Large intestine (tissue), 3 donors: ENCODE measurements at regions not wholly inside any gene's neighbourhood (a gene's known extent, or its start where the extent isn't known, plus 50 kb on each side); places are given as distances from the start of the nearest gene placed in this dataset.

Source experiments
- DNase-seq, 2 donors: peaks; one replicate each; pipeline versions ENCODE4 v3.0.0 to v3.0.0-alpha.2; 2013
- H3K27ac ChIP-seq: one replicate; pipeline ENCODE4 v1.5.1; 2013; ENCODE audit warnings: low read length
- H3K27me3 ChIP-seq: 2 replicates; pipeline ENCODE4 v1.6.1; 2013; ENCODE audit warnings: low read length; ENCODE audit not compliant: control insufficient read depth, insufficient read depth
- H3K36me3 ChIP-seq: 2 replicates; pipeline ENCODE4 v1.6.1; 2013; ENCODE audit warnings: low read length; ENCODE audit not compliant: control insufficient read depth, insufficient read depth
- H3K4me1 ChIP-seq: one replicate; pipeline ENCODE4 v1.6.1; 2013; ENCODE audit warnings: low read length; ENCODE audit not compliant: control insufficient read depth, insufficient read depth
- H3K4me3 ChIP-seq: one replicate; pipeline ENCODE4 v1.5.1; 2013; ENCODE audit warnings: low read length
- H3K9me3 ChIP-seq: one replicate; pipeline ENCODE4 v1.6.1; 2013; ENCODE audit warnings: mild to moderate bottlenecking, low read depth, low read length, moderate library complexity; ENCODE audit not compliant: control insufficient read depth
- WGBS: methylation state at CpG from one replicate; pipeline ENCODE4 v1.1.5; 2013; ENCODE audit warnings: low lambda C conversion rate; ENCODE audit not compliant: insufficient coverage; 5-methylcytosine and 5-hydroxymethylcytosine counted together

DNA sequence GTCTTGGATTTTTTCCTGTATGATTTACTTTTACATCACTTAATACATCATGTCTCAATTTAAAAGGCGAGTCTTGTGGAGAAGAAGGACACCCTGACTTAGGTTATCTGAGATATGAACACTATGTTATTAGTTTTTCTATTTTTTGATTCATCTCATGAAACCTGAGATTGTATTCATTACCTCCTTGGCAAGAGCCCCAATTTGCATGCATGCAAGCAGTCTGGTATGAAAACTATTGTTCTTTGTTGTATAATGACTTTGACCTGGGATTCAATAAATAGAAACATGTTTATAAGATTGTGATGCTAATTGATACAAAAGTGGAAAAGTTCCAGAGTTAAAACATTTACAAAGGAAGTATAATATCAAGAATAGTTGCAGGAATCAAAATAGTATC lies 576.1 kb downstream of the NOVA1 start:
- no CpG with 5 or more reads among the region's 1 CpG for WGBS
- H3K27me3 ChIP-seq, result no peaks in the 10 kb centered on the region
- H3K9me3 ChIP-seq, result no peaks in the 10 kb centered on the region
- H3K27ac ChIP-seq, result no peak overlapping the region
- H3K36me3 ChIP-seq, result no peaks in the 10 kb centered on the region
- no peaks in the 10 kb centered on the region for H3K4me1 ChIP-seq
- no peak overlapping the region for H3K4me3 ChIP-seq
- no peak for DNase-seq

DNA sequence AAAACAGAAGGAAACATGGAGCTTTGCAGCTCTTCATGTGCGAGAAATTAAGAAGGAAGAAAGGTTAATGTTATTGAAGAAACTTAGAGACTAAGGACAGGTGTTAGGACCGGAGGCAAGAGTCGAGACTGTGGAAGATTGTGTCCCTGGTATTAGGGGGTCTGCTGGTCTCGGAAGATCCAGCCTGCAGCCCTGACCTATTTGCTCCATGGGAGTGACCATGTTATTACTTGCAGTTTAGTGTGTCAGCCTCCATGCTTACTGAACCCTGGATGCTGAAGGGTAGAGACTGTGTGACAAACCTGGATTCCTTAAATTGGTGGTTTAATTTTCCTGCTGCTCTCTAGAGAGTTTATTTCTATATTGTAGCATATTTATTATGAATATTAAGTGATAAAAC lies 580.6 kb downstream of the NOVA1 start:
- DNase-seq, result no peak
- H3K27me3 ChIP-seq, result no peaks in the 10 kb centered on the region
- no peak overlapping the region for H3K27ac ChIP-seq
- H3K4me1 ChIP-seq, result no peaks in the 10 kb centered on the region
- 100% methylated on average over 2 of the region's 4 CpGs for WGBS
- no peaks in the 10 kb centered on the region for H3K36me3 ChIP-seq
- no peak overlapping the region for H3K4me3 ChIP-seq
- H3K9me3 ChIP-seq, result no peaks in the 10 kb centered on the region

DNA sequence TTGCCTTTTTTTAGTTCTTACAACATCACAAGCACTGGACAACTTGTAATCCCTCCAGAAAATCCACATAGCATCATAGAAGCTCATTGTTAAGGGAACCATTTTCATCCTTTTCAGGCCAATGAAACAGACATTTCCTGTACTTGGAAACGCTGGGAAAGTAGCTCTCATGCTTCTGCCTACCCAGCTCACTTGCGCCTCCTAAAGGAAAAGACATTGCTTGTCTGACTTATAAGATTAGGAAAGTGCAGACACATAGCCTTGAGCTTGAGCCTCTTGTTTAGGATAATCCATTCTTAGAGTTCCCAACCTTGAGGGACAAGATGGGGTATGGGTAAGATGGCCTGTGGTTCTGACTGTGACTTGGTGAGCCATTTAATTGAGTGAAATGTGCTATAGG lies 589.5 kb downstream of the NOVA1 start:
- H3K4me3 ChIP-seq, result no peak overlapping the region
- no peak for DNase-seq
- no CpG with 5 or more reads among the region's 2 CpGs for WGBS
- H3K27me3 ChIP-seq, result no peaks in the 10 kb centered on the region
- H3K9me3 ChIP-seq, result no peaks in the 10 kb centered on the region
- no peak overlapping the region for H3K27ac ChIP-seq
- no peaks in the 10 kb centered on the region for H3K4me1 ChIP-seq
- H3K36me3 ChIP-seq, result no peaks in the 10 kb centered on the region

DNA sequence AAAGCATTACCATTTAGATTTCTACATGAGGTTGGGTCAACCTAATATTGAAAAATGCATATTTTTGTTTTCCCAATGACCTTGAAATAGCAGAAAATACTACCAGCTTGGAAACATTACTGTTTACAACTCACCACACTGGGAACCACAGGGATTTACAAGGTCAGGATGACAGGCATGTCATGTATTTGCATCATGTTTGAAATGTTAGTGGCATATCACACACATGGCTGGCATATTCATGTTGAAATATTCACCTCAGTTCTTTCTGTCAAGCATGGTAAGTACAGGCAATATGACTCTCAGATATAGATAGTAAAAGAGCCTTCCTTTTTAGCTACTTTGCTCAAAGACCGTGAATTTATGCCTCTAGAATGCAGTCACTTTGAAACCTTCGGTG lies 593.5 kb downstream of the NOVA1 start:
- Histone ChIP-seq H3K4me1 (no peaks in the 10 kb centered on the region), H3K27ac (no peak overlapping the region), H3K27me3 (no peaks in the 10 kb centered on the region), H3K36me3 (no peaks in the 10 kb centered on the region), H3K9me3 (no peaks in the 10 kb centered on the region), H3K4me3 (no peak overlapping the region)
- DNase-seq, result no peak
- WGBS, result no CpG with 5 or more reads among the region's 2 CpGs

DNA sequence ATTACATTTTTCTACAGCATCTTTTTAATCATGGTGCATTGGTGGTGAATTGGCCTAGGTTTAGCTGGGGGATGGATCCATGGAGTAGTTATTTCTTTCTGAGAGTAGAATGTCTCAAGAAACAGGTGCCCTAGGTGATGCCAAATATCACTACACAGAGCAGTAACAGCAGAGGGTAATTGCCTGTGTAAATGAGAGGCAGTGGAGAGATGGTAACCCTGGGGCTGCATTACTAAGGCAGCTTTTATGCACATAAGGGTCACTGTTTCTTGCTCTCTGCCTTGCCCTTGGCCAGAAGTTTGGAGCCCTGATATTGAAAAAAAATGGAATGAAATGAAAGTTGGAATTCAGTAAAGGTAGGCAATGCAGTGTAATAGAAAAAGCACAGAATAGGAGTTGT lies 604.0 kb downstream of the NOVA1 start:
- H3K36me3 ChIP-seq, result no peaks in the 10 kb centered on the region
- no peaks in the 10 kb centered on the region for H3K27me3 ChIP-seq
- no peak overlapping the region for H3K27ac ChIP-seq
- no peak overlapping the region for H3K4me3 ChIP-seq
- H3K9me3 ChIP-seq, result no peaks in the 10 kb centered on the region
- no peaks in the 10 kb centered on the region for H3K4me1 ChIP-seq
- DNase-seq, result no peak

DNA sequence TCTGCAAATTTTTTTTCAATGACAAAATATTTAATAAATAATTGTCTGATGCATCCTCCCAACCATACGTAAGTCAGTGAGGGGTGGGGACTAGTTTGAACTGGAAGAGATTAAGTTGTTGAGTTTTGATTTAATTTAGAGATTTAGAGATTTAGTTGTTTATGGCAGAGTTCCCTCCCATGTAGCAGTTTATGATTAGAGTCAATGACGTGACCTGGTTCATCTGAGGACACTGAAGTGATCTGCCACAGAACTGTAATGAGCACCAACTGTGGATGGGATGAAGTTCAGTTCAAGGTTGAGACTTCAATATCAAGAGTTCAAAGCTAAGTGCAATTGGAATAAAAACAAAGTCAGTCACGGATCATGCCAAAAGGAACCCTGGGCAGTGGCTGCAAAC lies 609.3 kb downstream of the NOVA1 start:
- no peak for DNase-seq
- Histone ChIP-seq H3K4me3 (no peak overlapping the region), H3K9me3 (no peaks in the 10 kb centered on the region), H3K36me3 (no peaks in the 10 kb centered on the region), H3K27ac (no peak overlapping the region), H3K27me3 (no peaks in the 10 kb centered on the region), H3K4me1 (no peaks in the 10 kb centered on the region)
- WGBS, result 71% methylated on average over 2 of the region's 3 CpGs

DNA sequence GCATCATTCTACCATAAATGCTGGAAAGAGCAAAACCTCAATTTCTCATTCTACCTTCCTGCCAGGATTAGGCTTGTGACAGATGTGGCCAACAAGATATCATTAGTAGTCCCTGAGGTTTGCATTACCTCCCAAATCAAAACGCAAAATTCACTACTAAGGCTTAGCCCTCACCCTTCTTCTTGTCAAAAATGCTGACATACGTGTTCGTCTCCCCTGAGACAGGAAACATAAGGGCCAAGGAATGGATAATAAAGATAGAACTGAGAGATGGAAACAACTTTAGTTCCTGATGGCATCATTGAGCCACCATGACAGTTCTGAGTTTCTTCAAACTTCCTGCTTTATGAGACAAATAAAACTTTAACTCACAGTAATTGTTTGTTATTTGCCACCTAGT lies 642.1 kb downstream of the NOVA1 start:
- Histone ChIP-seq H3K36me3 (no peaks in the 10 kb centered on the region), H3K27me3 (no peaks in the 10 kb centered on the region), H3K4me1 (no peaks in the 10 kb centered on the region), H3K4me3 (no peak overlapping the region), H3K27ac (no peak overlapping the region), H3K9me3 (no peaks in the 10 kb centered on the region)
- no CpG with 5 or more reads among the region's 3 CpGs for WGBS
- no peak for DNase-seq

DNA sequence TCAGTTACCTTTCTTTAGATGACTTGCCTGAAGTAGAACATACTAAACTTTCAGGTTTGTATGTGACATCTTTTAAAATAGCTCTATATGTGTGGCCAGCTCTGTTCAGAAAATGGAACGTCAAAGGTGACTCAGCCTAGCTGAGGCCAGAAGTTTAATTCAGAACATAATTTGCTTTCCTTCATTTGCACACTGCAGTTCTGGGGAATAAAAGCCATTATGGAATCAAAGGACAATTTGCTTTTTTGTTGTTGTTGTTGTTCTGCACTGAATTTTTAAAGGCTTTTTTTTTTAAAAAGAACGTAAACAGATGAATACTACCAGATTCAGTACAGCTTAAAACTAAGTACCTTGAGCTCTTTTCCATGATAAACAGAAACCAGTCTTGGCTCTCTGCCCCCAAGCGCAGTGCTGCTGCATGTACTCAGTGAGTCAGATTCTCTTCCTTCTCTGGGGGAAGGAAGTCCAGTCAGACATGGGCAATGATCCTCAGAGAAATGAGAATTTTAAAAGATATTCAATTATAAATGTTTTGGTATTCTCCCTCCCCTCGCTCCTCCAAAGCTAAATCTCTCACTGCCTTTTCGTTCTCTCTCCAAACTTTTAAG lies 644.2 kb downstream of the NOVA1 start:
- DNase-seq, result peak in 1 of 2 donors; percentile 10
- H3K4me1 ChIP-seq, result no peaks in the 10 kb centered on the region
- no peaks in the 10 kb centered on the region for H3K36me3 ChIP-seq
- H3K4me3 ChIP-seq, result no peak overlapping the region
- H3K27ac ChIP-seq, result no peak overlapping the region
- WGBS, result 83% methylated on average over 2 of the region's 5 CpGs
- no peaks in the 10 kb centered on the region for H3K27me3 ChIP-seq
- H3K9me3 ChIP-seq, result no peaks in the 10 kb centered on the region

DNA sequence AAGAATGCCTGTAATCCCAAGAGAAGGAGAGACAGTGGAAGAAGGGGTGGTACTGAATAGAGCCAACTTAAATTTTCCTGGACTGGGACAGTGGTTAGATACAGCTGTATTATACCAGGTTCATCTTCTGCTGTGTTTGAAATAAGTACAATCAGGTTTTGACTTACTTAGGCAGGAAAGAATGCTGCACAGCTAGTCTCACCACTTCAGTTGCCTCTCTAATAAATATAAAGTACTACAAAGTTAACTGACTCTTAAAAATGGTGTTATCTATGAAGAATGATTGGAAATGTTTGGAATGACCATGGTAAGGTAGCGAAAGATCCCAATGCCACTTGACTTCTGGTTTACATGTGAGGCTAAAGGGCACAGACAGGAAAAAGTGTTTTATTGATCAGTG lies 652.1 kb downstream of the NOVA1 start:
- no peaks in the 10 kb centered on the region for H3K4me1 ChIP-seq
- H3K4me3 ChIP-seq, result no peak overlapping the region
- no peak for DNase-seq
- WGBS, result 80% methylated on average over 1 of the region's 1 CpG
- H3K9me3 ChIP-seq, result no peaks in the 10 kb centered on the region
- no peaks in the 10 kb centered on the region for H3K36me3 ChIP-seq
- H3K27me3 ChIP-seq, result no peaks in the 10 kb centered on the region
- no peak overlapping the region for H3K27ac ChIP-seq

DNA sequence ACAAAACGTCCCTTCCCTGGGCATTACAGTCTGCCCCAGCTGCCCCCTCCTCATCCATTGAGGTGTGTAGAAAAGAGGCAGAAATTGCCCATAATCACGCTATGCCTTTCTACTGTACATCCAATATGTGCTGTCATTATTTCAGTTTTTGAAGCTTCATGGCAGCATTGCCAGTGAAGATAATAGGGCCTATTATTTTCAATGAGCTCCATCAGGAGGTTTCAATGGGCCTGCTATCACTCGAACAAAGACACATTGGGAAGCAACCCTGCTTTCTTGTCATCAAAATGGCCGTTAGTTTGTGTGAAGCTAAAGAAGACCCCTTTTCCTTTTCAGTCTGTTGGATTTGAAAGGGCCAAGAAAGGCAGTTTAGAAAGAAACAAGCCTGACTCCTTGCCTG lies 653.8 kb downstream of the NOVA1 start:
- Histone ChIP-seq H3K4me1 (no peaks in the 10 kb centered on the region), H3K27me3 (no peaks in the 10 kb centered on the region), H3K4me3 (no peak overlapping the region), H3K27ac (no peak overlapping the region), H3K9me3 (no peaks in the 10 kb centered on the region), H3K36me3 (no peaks in the 10 kb centered on the region)
- no CpG with 5 or more reads among the region's 4 CpGs for WGBS
- no peak for DNase-seq

DNA sequence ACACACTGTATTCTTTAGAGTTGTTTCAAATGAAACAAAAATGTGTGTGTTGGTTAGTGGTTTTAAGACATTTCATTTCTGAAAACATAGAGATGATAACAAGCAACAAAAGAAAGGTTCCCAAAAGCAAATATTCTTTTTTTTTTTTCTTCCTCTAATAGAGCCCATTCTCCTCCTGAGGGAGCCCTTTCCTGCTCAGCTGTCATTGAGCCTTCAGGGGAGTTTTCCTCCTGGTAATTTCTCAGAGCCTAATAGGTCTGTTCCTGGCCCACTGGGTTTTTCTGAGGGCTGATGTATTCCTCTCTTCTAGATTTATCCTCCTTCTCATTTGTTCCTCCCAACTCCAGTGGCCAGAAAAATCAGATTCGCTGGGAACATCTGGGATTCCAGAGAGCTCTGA lies 654.5 kb downstream of the NOVA1 start:
- WGBS, result no CpG with 5 or more reads among the region's 1 CpG

More for the DNA sequence above, 654.5 kb downstream of the NOVA1 start:
- Histone ChIP-seq H3K27ac (no peak overlapping the region), H3K36me3 (no peaks in the 10 kb centered on the region), H3K27me3 (no peaks in the 10 kb centered on the region), H3K4me3 (no peak overlapping the region), H3K9me3 (no peaks in the 10 kb centered on the region), H3K4me1 (no peaks in the 10 kb centered on the region)
- no peak for DNase-seq
